Parathyroid adenoma (tissue), 2 donors: ENCODE measurements at regions not wholly inside any gene's neighbourhood (a gene's known extent, or its start where the extent isn't known, plus 50 kb on each side); places are given as distances from the start of the nearest gene placed in this dataset.

ENCODE experiments used
- H2AFZ ChIP-seq: fragments of 300-600 bp; sonication (generic); one replicate; pipeline ENCODE4 v1.7.0; 2017; ENCODE audit warnings: antibody characterized with exemption, mild to moderate bottlenecking
- H3K27ac ChIP-seq: fragments of 300-600 bp; sonication (generic); one replicate; pipeline ENCODE4 v1.7.0; 2017
- H3K27me3 ChIP-seq: fragments of 300-600 bp; sonication (generic); one replicate; pipeline ENCODE4 v1.7.0; 2017; ENCODE audit warnings: low read length; ENCODE audit not compliant: control insufficient read depth, insufficient read depth
- H3K36me3 ChIP-seq: fragments of 300-600 bp; sonication (generic); one replicate; pipeline ENCODE4 v1.7.0; 2017; ENCODE audit warnings: low read length; ENCODE audit not compliant: control insufficient read depth, insufficient read depth
- H3K4me1 ChIP-seq: fragments of 300-600 bp; sonication (generic); one replicate; pipeline ENCODE4 v1.7.0; 2017; ENCODE audit warnings: control low read depth
- H3K4me2 ChIP-seq: fragments of 300-600 bp; sonication (generic); one replicate; pipeline ENCODE4 v1.7.0; 2017; ENCODE audit warnings: low read length
- H3K4me3 ChIP-seq: fragments of 300-600 bp; sonication (generic); one replicate; pipeline ENCODE4 v1.7.0; 2017; ENCODE audit warnings: low read depth, low read length
- H3K79me2 ChIP-seq: fragments of 300-600 bp; sonication (generic); one replicate; pipeline ENCODE4 v1.7.0; 2017; ENCODE audit warnings: control low read depth
- H3K9ac ChIP-seq: fragments of 300-600 bp; sonication (generic); one replicate; pipeline ENCODE4 v1.7.0; 2017; ENCODE audit warnings: mild to moderate bottlenecking
- H3K9me3 ChIP-seq: fragments of 300-600 bp; sonication (generic); one replicate; pipeline ENCODE4 v1.7.0; 2017; ENCODE audit warnings: low read length; ENCODE audit not compliant: control insufficient read depth
- TF ChIP-seq, protein P1 (sequence below): fragments of 300-600 bp; sonication (generic); IDR thresholded peaks from one replicate; pipeline ENCODE4 v1.7.0; 2017; ENCODE audit warnings: antibody characterized with exemption, mild to moderate bottlenecking
- donor health status: primary hyperparathyroidism.

GRCh38 chr6:90900034-90900433 is 313.2 kb upstream of the MAP3K7 start:
- Histone ChIP-seq H2AFZ (no peak overlapping the region), H3K36me3 (no peaks in the 10 kb centered on the region), H3K79me2 (no peaks in the 10 kb centered on the region), H3K9ac (no peak overlapping the region), H3K4me3 (no peak overlapping the region), H3K27ac (no peak overlapping the region), H3K27me3 (no peaks in the 10 kb centered on the region), H3K9me3 (no peaks in the 10 kb centered on the region), H3K4me2 (no peak overlapping the region), H3K4me1 (no peaks in the 10 kb centered on the region)
- TF ChIP-seq, protein P1, sequence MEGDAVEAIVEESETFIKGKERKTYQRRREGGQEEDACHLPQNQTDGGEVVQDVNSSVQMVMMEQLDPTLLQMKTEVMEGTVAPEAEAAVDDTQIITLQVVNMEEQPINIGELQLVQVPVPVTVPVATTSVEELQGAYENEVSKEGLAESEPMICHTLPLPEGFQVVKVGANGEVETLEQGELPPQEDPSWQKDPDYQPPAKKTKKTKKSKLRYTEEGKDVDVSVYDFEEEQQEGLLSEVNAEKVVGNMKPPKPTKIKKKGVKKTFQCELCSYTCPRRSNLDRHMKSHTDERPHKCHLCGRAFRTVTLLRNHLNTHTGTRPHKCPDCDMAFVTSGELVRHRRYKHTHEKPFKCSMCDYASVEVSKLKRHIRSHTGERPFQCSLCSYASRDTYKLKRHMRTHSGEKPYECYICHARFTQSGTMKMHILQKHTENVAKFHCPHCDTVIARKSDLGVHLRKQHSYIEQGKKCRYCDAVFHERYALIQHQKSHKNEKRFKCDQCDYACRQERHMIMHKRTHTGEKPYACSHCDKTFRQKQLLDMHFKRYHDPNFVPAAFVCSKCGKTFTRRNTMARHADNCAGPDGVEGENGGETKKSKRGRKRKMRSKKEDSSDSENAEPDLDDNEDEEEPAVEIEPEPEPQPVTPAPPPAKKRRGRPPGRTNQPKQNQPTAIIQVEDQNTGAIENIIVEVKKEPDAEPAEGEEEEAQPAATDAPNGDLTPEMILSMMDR, result no peak

DNA sequence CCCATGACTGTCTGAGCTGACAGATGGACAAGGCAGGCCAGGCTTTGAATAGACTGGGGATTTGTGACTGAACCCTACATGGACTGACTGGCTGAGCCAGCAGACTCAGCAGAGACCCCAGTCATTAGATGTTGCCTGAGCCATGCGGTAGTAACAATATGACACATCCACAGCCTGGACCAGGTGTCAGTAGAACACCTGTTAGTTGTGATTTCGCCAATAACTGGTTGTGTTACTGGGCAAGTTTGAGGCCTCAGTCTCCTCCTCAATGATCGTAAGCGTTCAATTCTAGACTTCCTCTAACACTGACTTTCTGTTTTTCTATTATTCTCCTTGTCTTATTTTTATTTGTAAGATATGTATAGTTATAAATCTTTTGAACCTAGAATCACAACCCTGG is 311.9 kb upstream of the MAP3K7 start:
- Histone ChIP-seq H3K4me3 (no peak overlapping the region), H3K27ac (no peak overlapping the region), H3K4me2 (no peak overlapping the region), H3K36me3 (no peaks in the 10 kb centered on the region), H3K9ac (no peak overlapping the region), H3K9me3 (no peaks in the 10 kb centered on the region), H3K27me3 (no peaks in the 10 kb centered on the region), H3K4me1 (no peaks in the 10 kb centered on the region), H2AFZ (no peak overlapping the region), H3K79me2 (no peaks in the 10 kb centered on the region)
- TF ChIP-seq, protein P1, result no peak

- Histone ChIP-seq H3K36me3 (no peaks in the 10 kb centered on the region), H3K9ac (no peak overlapping the region), H3K9me3 (no peaks in the 10 kb centered on the region), H2AFZ (no peak overlapping the region), H3K4me1 (no peaks in the 10 kb centered on the region), H3K4me3 (no peak overlapping the region), H3K4me2 (no peak overlapping the region), H3K27me3 (no peaks in the 10 kb centered on the region), H3K79me2 (no peaks in the 10 kb centered on the region), H3K27ac (no peak overlapping the region)
- TF ChIP-seq, protein P1, result no peak
Observed at GRCh38 chr6:90896075-90896547, 309.2 kb upstream of the MAP3K7 start.

- H3K27ac ChIP-seq, result no peak overlapping the region
- H3K4me3 ChIP-seq, result no peak overlapping the region
- H3K9me3 ChIP-seq, result no peaks in the 10 kb centered on the region
- no peaks in the 10 kb centered on the region for H3K4me1 ChIP-seq
- no peak overlapping the region for H3K9ac ChIP-seq
- no peaks in the 10 kb centered on the region for H3K27me3 ChIP-seq
- no peak overlapping the region for H3K4me2 ChIP-seq
- TF ChIP-seq, protein P1, result no peak
- no peaks in the 10 kb centered on the region for H3K79me2 ChIP-seq
- no peaks in the 10 kb centered on the region for H3K36me3 ChIP-seq
- H2AFZ ChIP-seq, result no peak overlapping the region
Observed at GRCh38 chr6:90895299-90896074, 308.6 kb upstream of the MAP3K7 start.
